GM12891 (cell line): ENCODE measurements at regions not wholly inside any gene's neighbourhood (a gene's known extent, or its start where the extent isn't known, plus 50 kb on each side); places are given as distances from the start of the nearest gene placed in this dataset.

ENCODE experiments used
- DNase-seq: peaks from one replicate; pipeline ENCODE4 v3.0.0; 2011; ENCODE audit warnings: low spot score; ENCODE audit not compliant: insufficient read length
- FAIRE-seq: peaks from 2 replicates; lab custom pipeline; 2011; peaks lifted over from hg19 to GRCh38; lab: Jason Lieb, UNC
- PAX5 ChIP-seq: IDR thresholded peaks from 2 replicates; pipeline ENCODE4 v1.6.1; 2011; ENCODE audit warnings: low read length, moderate library complexity, mild to moderate bottlenecking; ENCODE audit not compliant: insufficient read depth, severe bottlenecking
- POLR2A ChIP-seq: IDR thresholded peaks from 2 replicates; pipeline ENCODE4 v1.6.1; 2011; ENCODE audit warnings: low read depth, low read length, control low read depth
- POLR2AphosphoS5 ChIP-seq: IDR thresholded peaks from 2 replicates; pipeline ENCODE4 v1.6.1; 2011; ENCODE audit warnings: low read depth, low read length, control low read depth
- POU2F2 ChIP-seq: IDR thresholded peaks from 2 replicates; pipeline ENCODE4 v1.6.1; 2011; ENCODE audit warnings: low read depth, mild to moderate bottlenecking, control low read depth, low read length, moderate library complexity
- SPI1 ChIP-seq: IDR thresholded peaks from 2 replicates; pipeline ENCODE4 v1.6.1; 2011; ENCODE audit warnings: low read depth, low read length, control low read depth
- TAF1 ChIP-seq: IDR thresholded peaks from 2 replicates; pipeline ENCODE4 v1.6.1; 2011; ENCODE audit warnings: low read depth, low read length, control low read depth

GRCh38 chr12:4223273-4223845 lies 50.2 kb upstream of the CCND2 start:
- FAIRE-seq (peak; percentile 20), DNase-seq (no peak)
- TF ChIP-seq POLR2A (no peak), SPI1 (peak; percentile 57)

- no peak for DNase-seq
- peak; percentile 9 for FAIRE-seq
- TF ChIP-seq PAX5 = no peak
- TF ChIP-seq SPI1 = no peak
- TF ChIP-seq POLR2A = no peak
- TF ChIP-seq POLR2AphosphoS5 = no peak
- no peak for TF ChIP-seq TAF1
- no peak for TF ChIP-seq POU2F2
These were observed 52.3 kb upstream of the CCND2 start for GRCh38 chr12:4221258-4221620.

GRCh38 chr12:4220536-4221257 lies 52.9 kb upstream of the CCND2 start:
- FAIRE-seq (no peak), DNase-seq (no peak)
- TF ChIP-seq POLR2AphosphoS5 (no peak), TAF1 (no peak), PAX5 (no peak), POLR2A (no peak), POU2F2 (no peak), SPI1 (no peak)

GRCh38 chr12:4217091-4217490 lies 56.5 kb upstream of the CCND2 start:
- TF ChIP-seq SPI1 = peak; percentile 54
- no peak for TF ChIP-seq POU2F2
- no peak for TF ChIP-seq POLR2A
- DNase-seq = no peak

GRCh38 chr12:4216187-4216927 lies 57.2 kb upstream of the CCND2 start:
- TF ChIP-seq SPI1 (no peak), POU2F2 (no peak), POLR2A (no peak), POLR2AphosphoS5 (no peak), PAX5 (no peak), TAF1 (no peak)
- FAIRE-seq = peak; percentile 48
- DNase-seq = no peak

More at GRCh38 chr12:4217091-4217490, 56.5 kb upstream of the CCND2 start:
- peak; percentile 93 for FAIRE-seq

- DNase-seq (peak; percentile 30), FAIRE-seq (peak; percentile 88)
- 0 out of 2 replicates have a peak, but pooled peaks have one; percentile 27 for TF ChIP-seq POU2F2
- no peak for TF ChIP-seq TAF1
- TF ChIP-seq PAX5 = peak; percentile 85
- peak; percentile 91 for TF ChIP-seq SPI1
- peak; percentile 18; the same call in 1 of the 2 replicates for TF ChIP-seq POLR2A
- TF ChIP-seq POLR2AphosphoS5 = no peak
These were observed 58.1 kb upstream of the CCND2 start for GRCh38 chr12:4215229-4216186.

GRCh38 chr12:4214877-4215228 lies 58.7 kb upstream of the CCND2 start:
- FAIRE-seq (no peak), DNase-seq (no peak)
- TF ChIP-seq POU2F2 (no peak), POLR2A (no peak), PAX5 (no peak), SPI1 (no peak), TAF1 (no peak), POLR2AphosphoS5 (no peak)

GRCh38 chr12:4213471-4213870 lies 60.1 kb upstream of the CCND2 start:
- no peak for DNase-seq
- no peak for TF ChIP-seq TAF1
- no peak for FAIRE-seq

- no peak for FAIRE-seq
- TF ChIP-seq POLR2A (no peak), SPI1 (no peak), POLR2AphosphoS5 (no peak), POU2F2 (no peak), PAX5 (no peak), TAF1 (no peak)
- no peak for DNase-seq
These were observed 60.7 kb upstream of the CCND2 start for GRCh38 chr12:4212845-4213244.
